Ovary (tissue), 7 donors: ENCODE measurements at regions not wholly inside any gene's neighbourhood (a gene's known extent, or its start where the extent isn't known, plus 50 kb on each side); places are given as distances from the start of the nearest gene placed in this dataset.

Source experiments
- DNase-seq, 5 donors: peaks; one replicate each; pipeline ENCODE4 v3.0.0-alpha.2; 2019 to 2020
- H3K27ac ChIP-seq, 2 donors: fragments of 200-600 bp; one replicate each; pipeline versions ENCODE4 v1.5.1 to v1.8.0; 2019 to 2022
- H3K27me3 ChIP-seq: fragments of 200-600 bp; one replicate; pipeline ENCODE4 v1.8.0; 2022
- H3K36me3 ChIP-seq: fragments of 200-600 bp; sonication (generic); one replicate; pipeline ENCODE4 v1.5.1; 2019
- H3K4me1 ChIP-seq: one replicate; pipeline ENCODE4 v1.8.1; 2013; ENCODE audit warnings: mild to moderate bottlenecking, moderate library complexity; ENCODE audit not compliant: insufficient read depth
- H3K4me3 ChIP-seq: fragments of 200-600 bp; sonication (generic); one replicate; pipeline ENCODE4 v1.5.1; 2017
- H3K9me3 ChIP-seq, 2 donors: fragments of 200-600 bp in 1 of 2; sonication (generic) in 1 of 2; one replicate each; pipeline versions ENCODE4 v1.5.1 to v1.8.1; 2013 to 2019; ENCODE audit warnings: mild to moderate bottlenecking in 1 of 2, moderate library complexity in 1 of 2
- EP300 ChIP-seq: sonication (generic); formaldehyde crosslinking; IDR thresholded peaks from one replicate; pipeline ENCODE4 v1.6.1; 2017; ENCODE audit warnings: antibody characterized with exemption
- POLR2A ChIP-seq: fragments of 450-650 bp; IDR thresholded peaks from one replicate; pipeline ENCODE4 v1.6.1; 2017; ENCODE audit warnings: antibody characterized with exemption, mild to moderate bottlenecking, moderate library complexity
- WGBS, 3 donors: extraction: QIAGEN DNeasy Blood & Tissue Kit in 1 of 3; methylation state at CpG; one replicate each; pipeline versions ENCODE4 v1.1.5 to v1.1.7; 2013 to 2017; 5-methylcytosine and 5-hydroxymethylcytosine counted together
- intact Hi-C, 4 donors: fragments of 100-400 bp; cut with DNase I; formaldehyde crosslinking; loops; one replicate each; pipeline versions ENCODE4 v1.11.0 to v1.15.1; 2022 to 2023
- TF ChIP-seq, protein P1 (sequence below), 3 donors: fragments of 450-650 bp in 2 of 3; fragments of 200-600 bp in 1 of 3; IDR thresholded peaks; one replicate each; pipeline versions ENCODE4 v1.5.1 to v1.8.0; 2016 to 2022; ENCODE audit warnings: antibody characterized with exemption in 3 of 3, mild to moderate bottlenecking in 1 of 3
- donor health status: DM: no; HTN: no; CAD: no; lungs with moderate emphysema.
- donor health status: DM: no; HTN: no; CAD: no.
- donor health status: Bipolar disorder and iron deficiency.
- donor health status: DM: no; HTN: no; CAD: no.
- donor health status: DM: yes; HTN: yes; CAD: no.

DNA sequence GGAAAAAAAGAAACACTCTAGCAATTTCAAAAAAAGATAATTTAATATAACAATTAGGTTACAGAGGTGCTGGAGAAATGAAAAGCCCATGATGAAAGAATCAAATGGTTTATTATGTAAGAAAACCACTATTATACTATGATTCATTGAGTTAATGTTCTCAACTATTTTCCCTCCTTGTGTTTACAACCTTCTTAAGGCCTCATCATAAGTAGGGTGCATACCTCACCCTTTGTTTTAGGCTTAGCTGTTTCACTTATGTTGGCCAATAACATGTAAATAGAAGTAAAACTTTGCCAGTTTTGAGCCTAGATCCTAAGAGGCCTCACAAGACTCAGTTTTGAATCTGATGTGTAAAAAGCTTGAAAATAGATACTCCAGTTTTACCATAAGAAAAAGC lies 418.3 kb upstream of the DDX18 start:
- TF ChIP-seq, protein P1, sequence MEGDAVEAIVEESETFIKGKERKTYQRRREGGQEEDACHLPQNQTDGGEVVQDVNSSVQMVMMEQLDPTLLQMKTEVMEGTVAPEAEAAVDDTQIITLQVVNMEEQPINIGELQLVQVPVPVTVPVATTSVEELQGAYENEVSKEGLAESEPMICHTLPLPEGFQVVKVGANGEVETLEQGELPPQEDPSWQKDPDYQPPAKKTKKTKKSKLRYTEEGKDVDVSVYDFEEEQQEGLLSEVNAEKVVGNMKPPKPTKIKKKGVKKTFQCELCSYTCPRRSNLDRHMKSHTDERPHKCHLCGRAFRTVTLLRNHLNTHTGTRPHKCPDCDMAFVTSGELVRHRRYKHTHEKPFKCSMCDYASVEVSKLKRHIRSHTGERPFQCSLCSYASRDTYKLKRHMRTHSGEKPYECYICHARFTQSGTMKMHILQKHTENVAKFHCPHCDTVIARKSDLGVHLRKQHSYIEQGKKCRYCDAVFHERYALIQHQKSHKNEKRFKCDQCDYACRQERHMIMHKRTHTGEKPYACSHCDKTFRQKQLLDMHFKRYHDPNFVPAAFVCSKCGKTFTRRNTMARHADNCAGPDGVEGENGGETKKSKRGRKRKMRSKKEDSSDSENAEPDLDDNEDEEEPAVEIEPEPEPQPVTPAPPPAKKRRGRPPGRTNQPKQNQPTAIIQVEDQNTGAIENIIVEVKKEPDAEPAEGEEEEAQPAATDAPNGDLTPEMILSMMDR (IDR thresholded peaks at IDR 0.05), result no peak
- TF ChIP-seq EP300 (no peak), POLR2A (no peak)
- intact Hi-C loops, result no loop called here
- no peaks in the 10 kb centered on the region for H3K36me3 ChIP-seq
- no peaks in the 10 kb centered on the region for H3K27me3 ChIP-seq
- H3K9me3 ChIP-seq, result no peaks in the 10 kb centered on the region
- no peaks in the 10 kb centered on the region for H3K4me1 ChIP-seq
- no peak overlapping the region for H3K27ac ChIP-seq
- no peak for DNase-seq
- H3K4me3 ChIP-seq, result no peak overlapping the region

DNA sequence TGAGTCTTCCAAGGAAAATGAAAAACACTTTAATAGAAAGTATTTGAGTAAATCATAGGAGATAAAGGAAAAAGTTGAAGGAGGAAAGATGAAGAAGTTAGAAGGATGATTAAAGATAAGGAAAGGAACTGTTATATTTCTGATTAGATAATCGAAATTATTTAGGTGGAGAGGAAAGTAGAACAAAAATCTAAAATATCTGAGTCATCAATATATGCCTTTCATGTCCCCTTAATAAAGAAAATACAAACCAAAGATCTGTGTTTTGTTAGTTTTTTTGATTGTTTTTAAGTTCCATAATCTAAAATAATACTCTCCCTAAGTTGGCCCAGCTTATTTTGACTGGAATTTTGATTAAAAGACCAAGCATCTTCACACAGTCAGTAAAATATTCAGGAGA lies 412.9 kb upstream of the DDX18 start:
- Histone ChIP-seq H3K27me3 (no peaks in the 10 kb centered on the region), H3K36me3 (no peaks in the 10 kb centered on the region), H3K4me3 (no peak overlapping the region), H3K4me1 (no peaks in the 10 kb centered on the region), H3K27ac (no peak overlapping the region), H3K9me3 (no peaks in the 10 kb centered on the region)
- intact Hi-C loops, result no loop called here
- TF ChIP-seq EP300, result no peak
- TF ChIP-seq, protein P1 (IDR thresholded peaks at IDR 0.05), result no peak
- no peak for TF ChIP-seq POLR2A
- DNase-seq, result no peak
- WGBS, 3 donors, result 38 to 55% (median 55%) methylated on average over 1 of the region's 1 CpG

DNA sequence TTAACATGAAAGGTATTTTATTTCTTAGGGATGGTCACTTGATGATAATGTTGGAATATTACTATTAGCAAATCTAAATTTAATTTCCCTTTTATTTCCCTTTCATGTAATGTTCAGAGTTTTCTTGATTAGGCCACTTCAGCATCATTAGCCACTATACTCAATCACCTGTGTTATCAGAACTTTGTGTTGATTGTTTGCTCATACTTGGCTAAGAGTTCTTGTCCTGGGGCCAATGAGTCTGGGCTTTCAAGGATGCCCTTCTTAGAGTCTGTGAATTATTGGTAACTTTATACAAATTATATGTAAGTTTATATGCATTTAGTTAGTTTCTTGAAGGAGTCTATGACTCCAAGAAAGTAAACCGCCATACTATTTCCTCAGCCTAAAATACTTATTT lies 408.0 kb upstream of the DDX18 start:
- 80 to 97% (median 90%) methylated on average over 1 of the region's 1 CpG for WGBS, 3 donors
- intact Hi-C loops, result no loop called here
- H3K9me3 ChIP-seq, result no peaks in the 10 kb centered on the region
- H3K27ac ChIP-seq, result no peak overlapping the region
- TF ChIP-seq EP300 (no peak), POLR2A (no peak)
- TF ChIP-seq, protein P1 (IDR thresholded peaks at IDR 0.05), result no peak
- DNase-seq, result no peak
- H3K36me3 ChIP-seq, result no peaks in the 10 kb centered on the region
- H3K27me3 ChIP-seq, result no peaks in the 10 kb centered on the region
- no peaks in the 10 kb centered on the region for H3K4me1 ChIP-seq
- no peak overlapping the region for H3K4me3 ChIP-seq

DNA sequence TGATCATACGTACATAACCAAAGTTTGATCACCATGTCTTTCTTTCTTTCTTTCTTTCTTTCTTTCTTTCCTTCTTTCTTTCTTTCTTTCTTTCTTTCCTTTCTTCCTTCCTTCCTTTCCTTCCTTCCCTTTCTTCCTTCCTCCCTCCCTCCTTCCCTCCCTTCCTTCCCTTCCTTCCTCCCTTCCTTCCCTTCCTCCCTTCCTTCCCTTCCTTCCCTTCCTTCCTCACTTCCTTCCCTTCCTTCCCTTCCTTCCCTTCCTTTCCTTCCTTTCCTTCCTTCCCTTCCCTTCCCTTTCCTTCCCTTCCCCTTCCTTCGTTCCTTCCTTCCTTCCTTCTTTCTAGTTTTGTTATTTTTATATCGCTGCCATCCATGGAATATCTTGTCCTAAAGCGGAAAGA lies 406.7 kb upstream of the DDX18 start:
- intact Hi-C loops, result no loop called here
- 72 to 85% (median 76%) methylated on average over 4 of the region's 4 CpGs for WGBS, 3 donors
- H3K27me3 ChIP-seq, result no peaks in the 10 kb centered on the region
- H3K9me3 ChIP-seq, result no peaks in the 10 kb centered on the region
- H3K27ac ChIP-seq, result no peak overlapping the region
- TF ChIP-seq, protein P1 (IDR thresholded peaks at IDR 0.05), result no peak
- TF ChIP-seq EP300 (no peak), POLR2A (no peak)
- H3K4me1 ChIP-seq, result no peaks in the 10 kb centered on the region
- no peaks in the 10 kb centered on the region for H3K36me3 ChIP-seq
- no peak overlapping the region for H3K4me3 ChIP-seq
- DNase-seq, result no peak

DNA sequence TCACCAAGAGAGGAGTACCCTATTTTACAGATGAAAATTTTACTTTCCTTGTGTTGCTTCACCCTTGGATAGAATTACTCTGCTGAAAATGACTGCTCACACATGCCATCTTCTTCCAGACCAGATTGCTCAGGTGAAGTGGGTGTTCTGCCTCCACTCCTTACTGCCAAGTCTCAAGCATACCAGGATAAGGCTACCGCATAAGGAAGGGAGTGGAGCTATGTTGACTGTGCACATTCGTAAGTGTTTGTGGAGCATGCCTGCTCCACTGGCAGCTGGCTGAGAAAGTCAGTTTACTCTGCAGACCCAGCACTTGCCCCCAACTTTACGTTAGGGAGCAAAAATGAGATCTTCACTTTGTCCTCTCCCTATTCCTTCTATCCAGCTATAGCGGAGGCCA lies 405.0 kb upstream of the DDX18 start:
- DNase-seq, result no peak
- WGBS, 3 donors, result 82 to 89% (median 83%) methylated on average over 4 of the region's 4 CpGs
- no peak for TF ChIP-seq POLR2A
- no peak overlapping the region for H3K4me3 ChIP-seq
- intact Hi-C loops, result no loop called here
- no peaks in the 10 kb centered on the region for H3K4me1 ChIP-seq
- no peak overlapping the region for H3K27ac ChIP-seq
- H3K27me3 ChIP-seq, result no peaks in the 10 kb centered on the region
- H3K9me3 ChIP-seq, result no peaks in the 10 kb centered on the region
- no peaks in the 10 kb centered on the region for H3K36me3 ChIP-seq
